GM23338 (cell line): ENCODE measurements at regions not wholly inside any gene's neighbourhood (a gene's known extent, or its start where the extent isn't known, plus 50 kb on each side); places are given as distances from the start of the nearest gene placed in this dataset.

Source experiments
- ATAC-seq: fragments of 200-7000 bp; cut with Tn5 transposase; 3 replicates; pipeline ENCODE4 v1.9.1; 2020
- DNase-seq: peaks from one replicate; pipeline ENCODE4 v3.0.0-alpha.2; 2015; ENCODE audit warnings: low spot score
- H2AFZ ChIP-seq: fragments of 200-600 bp; sonication (generic); 2 replicates; pipeline ENCODE4 v1.8.0; 2016; ENCODE audit warnings: antibody characterized with exemption, mild to moderate bottlenecking, moderate library complexity
- H3F3A ChIP-seq: fragments of 200-600 bp; sonication (generic); replicated peaks from 2 replicates; pipeline ENCODE4 v1.8.0; 2017; ENCODE audit warnings: antibody characterized with exemption, mixed run types, low read depth
- H3K27ac ChIP-seq: fragments of 200-600 bp; sonication (generic); 2 replicates; pipeline ENCODE4 v1.6.1; 2016; ENCODE audit warnings: low read depth
- H3K27me3 ChIP-seq: fragments of 200-600 bp; sonication (generic); 2 replicates; pipeline ENCODE4 v1.8.0; 2016; ENCODE audit warnings: mild to moderate bottlenecking, mixed run types, moderate library complexity; ENCODE audit not compliant: insufficient read depth
- H3K36me3 ChIP-seq: fragments of 200-600 bp; sonication (generic); 2 replicates; pipeline ENCODE4 v1.8.0; 2016; ENCODE audit warnings: mild to moderate bottlenecking; ENCODE audit not compliant: insufficient read depth
- H3K4me1 ChIP-seq: fragments of 200-600 bp; sonication (generic); 2 replicates; pipeline ENCODE4 v1.8.0; 2016; ENCODE audit warnings: mild to moderate bottlenecking, moderate library complexity; ENCODE audit not compliant: insufficient read depth
- H3K4me2 ChIP-seq: fragments of 200-600 bp; sonication (generic); 2 replicates; pipeline ENCODE4 v1.7.1; 2017; ENCODE audit warnings: mixed run types
- H3K4me3 ChIP-seq: fragments of 200-600 bp; sonication (generic); 2 replicates; pipeline ENCODE4 v1.6.1; 2016; ENCODE audit warnings: mixed run types
- H3K79me2 ChIP-seq: fragments of 200-600 bp; sonication (generic); replicated peaks from 2 replicates; pipeline ENCODE4 v1.8.0; 2017; ENCODE audit warnings: mild to moderate bottlenecking; ENCODE audit not compliant: insufficient read depth
- H3K9me2 ChIP-seq: fragments of 200-600 bp; sonication (generic); 2 replicates; pipeline ENCODE4 v1.8.0; 2017; ENCODE audit not compliant: insufficient read depth
- H4K20me1 ChIP-seq: fragments of 200-600 bp; sonication (generic); replicated peaks from 2 replicates; pipeline ENCODE4 v1.8.0; 2017; ENCODE audit warnings: mild to moderate bottlenecking; ENCODE audit not compliant: insufficient read depth
- H3K27ac Mint-ChIP-seq: 2 replicates; pipeline ENCODE4 v1.8.0; 2020; ENCODE audit warnings: inconsistent platforms, mild to moderate bottlenecking, moderate library complexity, mixed read lengths
- H3K27me3 Mint-ChIP-seq: 3 replicates; pipeline ENCODE4 v1.8.0; 2022; ENCODE audit warnings: low read depth, mild to moderate bottlenecking, moderate library complexity, mixed read lengths, inconsistent platforms; ENCODE audit not compliant: insufficient read depth, poor library complexity
- H3K36me3 Mint-ChIP-seq: 3 replicates; pipeline ENCODE4 v1.8.0; 2021; ENCODE audit warnings: low read depth, mild to moderate bottlenecking, inconsistent platforms, moderate library complexity, mixed read lengths
- H3K4me1 Mint-ChIP-seq: 3 replicates; pipeline ENCODE4 v1.8.0; 2020; ENCODE audit warnings: mild to moderate bottlenecking, inconsistent platforms, mixed read lengths
- H3K4me3 Mint-ChIP-seq: 3 replicates; pipeline ENCODE4 v1.8.0; 2021; ENCODE audit warnings: moderate library complexity, mild to moderate bottlenecking, inconsistent platforms, mixed read lengths
- H3K9me3 Mint-ChIP-seq: 3 replicates; pipeline ENCODE4 v1.8.0; 2020; ENCODE audit warnings: moderate library complexity, mild to moderate bottlenecking, inconsistent platforms, mixed read lengths
- CREB1 ChIP-seq: fragments of 250-450 bp; sonication (Bioruptor Pico); IDR thresholded peaks from 2 replicates; pipeline ENCODE4 v1.5.0; 2020; ENCODE audit warnings: low read depth, mild to moderate bottlenecking, moderate library complexity
- CTCF ChIP-seq, 2 experiments: fragments of 200-600 bp in 1 of 2; sonication (generic) in 1 of 2; conservative IDR thresholded peaks; 2 replicates each; pipeline versions ENCODE4 v1.5.1 to v1.6.1; 2016 to 2017; ENCODE audit warnings: antibody characterized with exemption in 2 of 2, low read depth in 2 of 2, mild to moderate bottlenecking in 2 of 2, moderate library complexity in 1 of 2
- ETS1 ChIP-seq: IDR thresholded peaks from 2 replicates; pipeline ENCODE4 v1.6.1; 2016; ENCODE audit warnings: antibody characterized with exemption
- EZH2 ChIP-seq: fragments of 200-600 bp; sonication (generic); IDR thresholded peaks from one replicate; pipeline ENCODE4 v1.8.0; 2017; ENCODE audit warnings: antibody characterized with exemption, mild to moderate bottlenecking, low read depth; ENCODE audit not compliant: unreplicated experiment
- EZH2phosphoT487 ChIP-seq: fragments of 200-600 bp; sonication (generic); IDR thresholded peaks from one replicate; pipeline ENCODE4 v1.8.1; 2018; ENCODE audit warnings: antibody characterized with exemption; ENCODE audit not compliant: unreplicated experiment
- JUNB ChIP-seq: IDR thresholded peaks from one replicate; pipeline ENCODE4 v1.6.1; 2016; ENCODE audit warnings: antibody characterized with exemption; ENCODE audit not compliant: unreplicated experiment
- NANOG ChIP-seq: IDR thresholded peaks from 2 replicates; pipeline ENCODE4 v1.6.1; 2016; ENCODE audit warnings: antibody characterized with exemption, borderline replicate concordance
- REST ChIP-seq: IDR thresholded peaks from one replicate; pipeline ENCODE4 v1.6.1; 2018; ENCODE audit warnings: antibody characterized with exemption; ENCODE audit not compliant: unreplicated experiment
- STAT1 ChIP-seq: IDR thresholded peaks from one replicate; pipeline ENCODE4 v1.6.1; 2016; ENCODE audit warnings: antibody characterized with exemption; ENCODE audit not compliant: unreplicated experiment
- ZNF331 ChIP-seq: fragments of 250-450 bp; sonication (Bioruptor Pico); IDR thresholded peaks from 2 replicates; pipeline ENCODE4 v1.5.0; 2020; ENCODE audit warnings: low read depth, mild to moderate bottlenecking, moderate library complexity
- ZNF462 ChIP-seq: fragments of 250-450 bp; sonication (Bioruptor Pico); IDR thresholded peaks from 2 replicates; pipeline ENCODE4 v1.5.0; 2020; ENCODE audit warnings: mild to moderate bottlenecking, moderate library complexity

- H3K27me3 Mint-ChIP-seq = peaks cover 2% of the 10 kb centered on the region
- DNase-seq = peak; percentile 50
- no peaks in the 10 kb centered on the region for H3K9me3 Mint-ChIP-seq
- Histone ChIP-seq H3K4me2 (peak overlapping the region; percentile 39), H3K27me3 (no peaks in the 10 kb centered on the region), H3K4me1 (peaks cover 31% of the 10 kb centered on the region), H3K36me3 (no peaks in the 10 kb centered on the region), H2AFZ (0 out of 2 replicates have a peak overlapping the region, but pooled peaks have one; percentile 0), H4K20me1 (no peaks in the 10 kb centered on the region), H3K9me2 (peaks cover 6% of the 10 kb centered on the region), H3K27ac (no peak overlapping the region), H3K4me3 (no peak overlapping the region), H3F3A (no peaks in the 10 kb centered on the region), H3K79me2 (no peaks in the 10 kb centered on the region)
- ATAC-seq = peak; percentile 65
- no peaks in the 10 kb centered on the region; the same call in 2 of the 3 replicates for H3K36me3 Mint-ChIP-seq
- peaks cover 29% of the 10 kb centered on the region for H3K4me1 Mint-ChIP-seq
- no peak overlapping the region for H3K4me3 Mint-ChIP-seq
- TF ChIP-seq EZH2 (no peak), STAT1 (no peak), JUNB (no peak), NANOG (no peak; the same call in 1 of the 2 replicates), EZH2phosphoT487 (no peak), ZNF331 (CRISPR knock-in tag) (no peak), REST (no peak), CREB1 (no peak), ETS1 (no peak), CTCF (conservative IDR thresholded peaks at IDR 0.05; ENCODE audit: low read depth in 2 of 2) (no peak), ZNF462 (no peak)
- H3K27ac Mint-ChIP-seq = no peak overlapping the region; the same call in 1 of the 2 replicates
Observed at GRCh38 chr5:125120012-125120411, 373.6 kb upstream of the ZNF608 start.
